KG1 (cell line): ENCODE measurements at regions not wholly inside any gene's neighbourhood (a gene's known extent, or its start where the extent isn't known, plus 50 kb on each side); places are given as distances from the start of the nearest gene placed in this dataset.
"Not testable (repeated sequence)": the region's sequence is repeated elsewhere in the genome, so short reads cannot be mapped to it uniquely, and the experiment has no call there.

Experiments
- DNase-seq: peaks from one replicate; lab custom pipeline; 2025; lab: John Stamatoyannopoulos, UW

GRCh38 chr5:89556215-89556913 is 673.4 kb upstream of the MEF2C start:
- no peak for DNase-seq

- no peak for DNase-seq
Measured at GRCh38 chr5:89546657-89547056, 663.7 kb upstream of the MEF2C start.

- no peak for DNase-seq
Measured at GRCh38 chr5:89545626-89546025, 662.6 kb upstream of the MEF2C start.

GRCh38 chr5:89545076-89545475 is 662.1 kb upstream of the MEF2C start:
- DNase-seq: no peak

GRCh38 chr5:89542736-89543135 is 659.8 kb upstream of the MEF2C start:
- DNase-seq: no peak

- no peak for DNase-seq
Measured at GRCh38 chr5:89537800-89538199, 654.8 kb upstream of the MEF2C start.

- DNase-seq: no peak
Measured at GRCh38 chr5:89536020-89536419, 653.0 kb upstream of the MEF2C start.

GRCh38 chr5:89535411-89535810 is 652.4 kb upstream of the MEF2C start:
- DNase-seq: no peak

- DNase-seq: no peak
Measured at GRCh38 chr5:89534331-89534730, 651.3 kb upstream of the MEF2C start.

GRCh38 chr5:89524785-89525184 is 641.8 kb upstream of the MEF2C start:
- DNase-seq: no peak

- not testable (repeated sequence) for DNase-seq
Measured at GRCh38 chr5:89523867-89524266, 640.9 kb upstream of the MEF2C start.

GRCh38 chr5:89520771-89521170 is 637.8 kb upstream of the MEF2C start:
- no peak for DNase-seq

GRCh38 chr5:89513299-89514044 is 630.5 kb upstream of the MEF2C start:
- no peak for DNase-seq

GRCh38 chr5:89504051-89504450 is 621.1 kb upstream of the MEF2C start:
- DNase-seq: no peak

- no peak for DNase-seq
Measured at GRCh38 chr5:89499787-89500186, 616.8 kb upstream of the MEF2C start.

GRCh38 chr5:89498699-89499098 is 615.7 kb upstream of the MEF2C start:
- DNase-seq: no peak

- no peak for DNase-seq
Measured at GRCh38 chr5:89493414-89493813, 610.4 kb upstream of the MEF2C start.

GRCh38 chr5:89484962-89485361 is 602.0 kb upstream of the MEF2C start:
- DNase-seq: no peak

- no peak for DNase-seq
Measured at GRCh38 chr5:89480406-89481007, 597.5 kb upstream of the MEF2C start.

GRCh38 chr5:89478851-89479250 is 595.9 kb upstream of the MEF2C start:
- no peak for DNase-seq

GRCh38 chr5:89473196-89473595 is 590.2 kb upstream of the MEF2C start:
- DNase-seq: no peak

GRCh38 chr5:89471541-89471940 is 588.6 kb upstream of the MEF2C start:
- no peak for DNase-seq

- DNase-seq: no peak
Measured at GRCh38 chr5:89471115-89471514, 588.1 kb upstream of the MEF2C start.
